Renal cortical epithelial cell (primary cell): ENCODE measurements at regions not wholly inside any gene's neighbourhood (a gene's known extent, or its start where the extent isn't known, plus 50 kb on each side); places are given as distances from the start of the nearest gene placed in this dataset.

Source experiments
- DNase-seq: peaks from one replicate; pipeline ENCODE4 v3.0.0-alpha.2; 2011; ENCODE audit warnings: low read depth

GRCh38 chr1:80994934-80995333, 805.8 kb upstream of the ADGRL2 start:
- peak; percentile 82 for DNase-seq

DNA sequence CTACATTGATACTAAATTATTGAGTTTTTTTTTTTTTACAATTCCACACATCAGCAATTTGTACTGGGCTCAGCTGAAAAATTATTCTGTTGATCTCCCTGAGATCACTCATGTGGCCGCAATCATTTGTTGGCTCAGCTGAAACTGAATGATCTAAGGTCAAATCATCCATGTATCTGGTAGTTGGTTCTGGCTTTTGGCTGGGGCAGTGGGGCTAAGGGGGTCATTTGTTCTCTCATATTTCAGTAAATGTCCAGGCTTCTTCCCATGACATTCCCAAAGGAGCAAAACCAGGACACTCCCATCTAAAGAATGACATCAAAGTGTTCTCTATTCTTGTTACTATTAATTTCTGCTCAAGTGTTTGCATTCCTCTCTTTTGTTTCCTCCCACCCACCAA, 806.7 kb upstream of the ADGRL2 start:
- no peak for DNase-seq

GRCh38 chr1:80993154-80993980, 807.4 kb upstream of the ADGRL2 start:
- no peak for DNase-seq

DNA sequence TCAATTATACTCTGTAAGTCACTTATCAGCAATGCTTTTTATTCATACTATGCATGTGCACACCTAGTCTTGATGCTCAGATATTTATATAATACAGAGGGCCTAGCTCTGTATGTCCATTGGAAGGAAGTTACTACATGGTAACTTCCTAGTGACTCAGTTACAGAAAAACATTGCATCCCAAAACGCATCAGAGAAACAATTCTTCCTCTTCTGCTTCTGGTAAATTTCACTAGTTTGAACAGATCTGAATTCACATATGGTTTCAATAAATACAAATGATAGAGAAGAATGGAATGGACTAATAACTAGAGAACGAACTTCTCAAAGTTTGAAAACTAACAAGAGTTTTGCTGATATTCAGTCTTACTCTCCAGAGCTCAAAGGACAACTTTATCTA, 811.3 kb upstream of the ADGRL2 start:
- no peak for DNase-seq

- DNase-seq = no peak
Measured at GRCh38 chr1:80988926-80989325, 811.8 kb upstream of the ADGRL2 start.

GRCh38 chr1:80987824-80988223, 812.9 kb upstream of the ADGRL2 start:
- DNase-seq = no peak

DNA sequence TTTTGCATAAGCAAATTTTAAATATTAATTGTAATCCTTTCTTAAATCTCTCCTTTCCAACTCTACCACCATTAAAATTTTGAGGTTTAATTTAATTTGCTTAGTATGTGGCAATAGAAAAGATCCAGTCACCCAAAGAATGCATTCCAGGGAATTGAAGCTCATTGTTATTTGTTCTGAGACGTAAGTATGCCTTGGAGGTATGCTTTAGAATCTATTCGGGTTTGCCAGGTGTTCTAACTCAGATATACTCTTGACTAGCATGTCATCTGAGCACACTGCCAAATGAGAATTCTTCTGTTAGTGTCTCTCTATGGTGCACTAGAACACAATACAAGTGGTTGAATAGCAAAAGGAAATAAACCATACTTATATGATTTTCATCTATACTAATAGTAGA, 813.6 kb upstream of the ADGRL2 start:
- peak; percentile 49 for DNase-seq

DNA sequence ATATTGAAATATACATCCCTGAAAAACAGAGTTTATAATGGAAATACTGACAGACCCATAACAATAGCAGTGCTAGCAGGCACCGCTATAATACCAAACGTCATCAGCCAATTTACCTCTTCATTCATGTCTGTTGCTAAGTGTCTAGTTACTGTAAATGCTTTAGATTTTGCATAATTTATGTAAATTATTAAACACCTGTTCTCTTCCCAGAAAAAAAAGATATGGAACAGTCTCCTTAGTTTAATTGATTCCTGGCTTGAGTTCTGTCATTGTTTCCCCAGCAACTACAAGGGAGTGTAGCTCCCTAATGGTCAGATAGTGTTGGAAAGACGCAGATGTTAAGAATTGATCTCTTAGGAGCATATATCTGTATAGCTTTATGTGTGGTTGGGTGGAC, 817.9 kb upstream of the ADGRL2 start:
- no peak for DNase-seq

DNA sequence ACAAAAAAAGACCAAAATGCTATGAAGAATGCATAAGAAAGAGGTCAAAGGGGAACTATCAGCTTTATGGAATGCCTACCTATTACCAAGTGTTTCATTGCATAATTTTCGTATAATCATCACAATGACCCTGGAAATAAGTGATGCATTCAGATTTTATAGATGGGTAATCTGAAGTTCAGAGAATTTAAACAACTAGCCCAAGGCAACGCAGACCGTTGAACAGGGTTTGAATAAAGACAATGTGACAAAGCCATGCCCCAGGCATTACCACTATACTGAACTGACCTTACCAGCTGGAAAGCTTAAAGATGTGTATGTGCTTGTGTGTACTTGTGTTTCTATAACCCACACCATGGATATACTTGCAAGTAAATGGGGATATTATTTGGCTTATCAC, 827.6 kb upstream of the ADGRL2 start:
- no peak for DNase-seq

DNA sequence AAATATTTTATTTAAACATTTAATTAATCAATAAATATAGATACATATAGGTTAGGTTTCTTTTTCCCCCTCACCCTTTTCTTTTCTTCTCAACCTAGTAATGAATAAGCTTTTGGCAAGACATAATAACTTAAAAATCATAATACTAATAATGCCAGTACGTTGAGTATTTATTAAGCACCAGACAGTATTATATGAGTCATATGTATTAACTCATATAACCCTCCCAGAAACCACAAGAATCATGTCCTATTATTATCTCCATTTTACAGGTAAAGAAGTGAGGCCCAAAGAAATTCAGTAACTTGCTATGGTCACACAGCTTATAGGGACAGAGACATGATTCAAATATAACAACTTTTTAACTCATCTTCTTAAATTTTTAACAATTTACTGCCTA, 834.5 kb upstream of the ADGRL2 start:
- no peak for DNase-seq

GRCh38 chr1:80962564-80962963, 838.2 kb upstream of the ADGRL2 start:
- DNase-seq = peak; percentile 90

DNA sequence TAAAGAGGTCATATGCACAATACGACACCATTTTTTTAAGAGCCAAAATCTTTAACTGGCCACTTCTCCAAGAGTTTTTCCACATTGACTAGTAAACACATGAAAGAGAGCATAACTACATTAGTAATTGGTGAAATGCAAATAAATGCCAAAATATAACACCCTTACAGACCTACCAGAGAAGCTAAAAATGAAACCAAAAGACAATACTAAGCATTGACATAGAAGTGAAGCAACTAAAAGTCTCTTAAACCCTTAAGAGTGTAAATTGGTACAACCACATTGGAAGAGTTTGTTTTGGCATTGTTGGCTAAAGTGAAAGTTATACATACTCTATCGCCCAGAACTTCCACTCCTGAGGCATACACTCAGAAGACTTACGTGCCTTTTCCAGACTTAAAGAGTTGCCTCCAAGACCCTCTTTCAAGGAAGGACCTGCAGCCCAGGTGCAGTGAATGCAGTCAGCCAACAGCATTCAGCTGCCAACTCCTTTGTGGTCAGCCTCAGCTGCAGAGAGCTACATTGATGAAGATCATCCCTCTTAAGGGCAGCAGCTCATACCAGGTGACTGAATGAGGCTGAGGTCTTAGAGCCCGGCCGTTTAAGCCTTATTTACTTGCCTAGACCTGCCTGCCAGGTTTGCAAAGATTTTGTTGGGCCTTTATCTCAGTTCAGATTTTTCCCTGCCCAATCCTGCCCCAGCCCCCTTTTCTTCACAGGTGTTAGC, 839.1 kb upstream of the ADGRL2 start:
- DNase-seq = no peak

- DNase-seq = no peak
Measured at GRCh38 chr1:80933346-80933745, 867.4 kb upstream of the ADGRL2 start.

GRCh38 chr1:80931178-80931577, 869.6 kb upstream of the ADGRL2 start:
- no peak for DNase-seq

DNA sequence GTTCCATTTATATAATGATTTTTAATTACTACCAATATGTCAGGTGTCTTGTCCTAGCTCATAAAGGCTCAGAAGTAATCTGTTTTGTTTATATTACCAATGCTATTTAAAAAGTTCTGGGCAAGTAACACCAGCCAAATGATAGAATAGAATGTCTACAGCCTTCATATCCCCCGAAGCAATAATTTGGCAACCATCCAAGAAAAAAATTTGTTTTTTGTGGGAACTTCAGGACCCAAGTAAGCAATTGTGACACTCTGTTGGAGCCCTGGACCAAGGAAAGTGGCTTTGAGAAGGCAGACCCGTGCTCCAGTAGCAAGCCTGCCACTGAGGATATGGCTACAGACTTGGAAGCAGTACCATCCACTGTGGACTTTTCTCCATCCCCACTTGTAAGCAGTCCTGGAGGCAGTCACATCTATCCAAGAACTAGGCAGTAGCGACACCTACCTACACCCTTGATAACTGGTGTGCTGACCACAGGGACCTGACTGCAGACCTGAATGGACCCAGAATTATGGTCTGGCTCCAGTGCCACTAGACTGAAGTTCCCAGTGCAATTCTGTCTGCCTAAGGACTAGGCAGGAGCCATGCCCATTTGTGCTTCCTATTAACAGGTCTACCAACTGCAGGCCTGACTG, 870.7 kb upstream of the ADGRL2 start:
- no peak for DNase-seq

- DNase-seq = no peak
Measured at GRCh38 chr1:80926531-80926930, 874.2 kb upstream of the ADGRL2 start.

- no peak for DNase-seq
Measured at GRCh38 chr1:80925130-80925805, 875.5 kb upstream of the ADGRL2 start.

DNA sequence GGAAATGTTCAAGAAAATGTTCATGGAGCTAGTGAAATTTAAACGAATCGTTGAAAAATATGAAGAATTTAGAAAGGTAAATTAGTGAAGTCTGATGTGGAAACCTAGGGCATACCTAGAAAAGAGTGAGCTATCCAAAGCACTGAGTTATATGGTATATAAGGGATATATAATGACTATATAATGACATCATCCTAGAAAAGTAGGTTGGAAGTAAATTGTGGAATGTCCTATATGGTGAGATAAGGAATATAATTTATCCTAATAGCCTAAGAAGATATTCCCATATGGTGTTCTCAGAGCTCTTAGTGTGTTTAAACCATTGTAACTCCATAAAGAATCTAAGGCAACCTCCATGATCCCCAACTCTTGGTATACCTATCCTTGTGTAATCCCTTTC, 876.4 kb upstream of the ADGRL2 start:
- no peak for DNase-seq

- DNase-seq = no peak
Measured at GRCh38 chr1:80922906-80923305, 877.8 kb upstream of the ADGRL2 start.

- DNase-seq = no peak
Measured at GRCh38 chr1:80919426-80919825, 881.3 kb upstream of the ADGRL2 start.

DNA sequence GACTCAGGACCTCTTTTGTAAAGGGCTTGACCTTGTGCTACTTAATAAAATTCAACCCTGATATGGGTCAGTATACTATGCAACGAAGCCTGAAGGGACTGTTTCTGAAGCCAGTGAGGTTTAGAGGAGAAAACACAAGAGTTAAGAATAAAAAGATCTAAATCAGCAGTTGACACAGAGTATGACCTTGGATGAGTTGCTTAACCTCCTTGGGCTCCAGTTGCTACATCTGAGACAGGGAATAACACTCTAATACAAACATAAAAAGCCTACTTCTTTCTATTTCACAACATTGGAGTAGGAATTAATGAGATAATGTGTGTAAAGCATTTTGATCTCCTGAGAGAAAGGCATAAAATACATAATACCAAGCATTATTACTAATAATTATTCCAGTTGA, 882.4 kb upstream of the ADGRL2 start:
- DNase-seq = peak; percentile 30

DNA sequence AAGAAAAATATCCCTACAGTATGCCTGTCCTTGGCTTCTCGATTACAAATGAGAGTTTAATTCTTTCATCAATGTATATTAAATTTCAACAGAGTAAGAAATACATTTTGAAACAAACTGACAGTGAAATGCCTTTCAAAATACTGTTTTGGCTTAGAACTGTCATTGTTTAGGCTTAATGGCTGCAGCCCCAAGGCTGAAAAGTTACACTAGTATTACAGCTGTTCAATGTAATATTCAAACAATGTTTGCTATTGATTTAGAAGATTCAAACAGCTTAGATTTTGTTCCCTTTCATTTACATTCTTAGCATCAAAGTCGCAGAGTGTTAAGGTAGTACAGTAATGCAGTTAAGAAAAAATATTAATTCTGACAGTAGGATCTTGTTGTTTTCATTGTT, 882.9 kb upstream of the ADGRL2 start:
- no peak for DNase-seq
